HepG2 (cell line): ENCODE measurements at regions not wholly inside any gene's neighbourhood (a gene's known extent, or its start where the extent isn't known, plus 50 kb on each side); places are given as distances from the start of the nearest gene placed in this dataset.
A peak's percentile ranks its signal among the peaks of the same experiment; 100 is the strongest.

Experiments used
- EEA1 ChIP-seq: sonication (generic); formaldehyde crosslinking; IDR thresholded peaks from 2 replicates; pipeline ENCODE4 v1.5.1; 2020; ENCODE audit warnings: mild to moderate bottlenecking, missing genetic modification reagents, borderline replicate concordance
- GABPA ChIP-seq, 2 experiments: IDR thresholded peaks; 2 replicates each; pipeline ENCODE4 v1.6.1; 2011 to 2016; ENCODE audit warnings: low read depth in 2 of 2, low read length in 1 of 2, missing biosample characterization in 1 of 2, missing genetic modification characterization in 1 of 2
- HCFC1 ChIP-seq: fragments of 150-350 bp; IDR thresholded peaks from 2 replicates; pipeline ENCODE4 v1.6.1; 2014; ENCODE audit warnings: low read depth, low read length
- KDM6A ChIP-seq: IDR thresholded peaks from 2 replicates; pipeline ENCODE4 v1.6.1; 2016; ENCODE audit warnings: low read depth
- NCOR1 ChIP-seq: fragments of 200-600 bp; sonication (generic); IDR thresholded peaks from 2 replicates; pipeline ENCODE4 v1.7.0; 2017; ENCODE audit warnings: antibody characterized with exemption, low read length, borderline replicate concordance
- NFATC3 ChIP-seq: sonication (generic); formaldehyde crosslinking; IDR thresholded peaks from 2 replicates; pipeline ENCODE4 v1.5.1; 2020; ENCODE audit warnings: mild to moderate bottlenecking, missing genetic modification reagents
- NFRKB ChIP-seq: fragments of 450-650 bp; IDR thresholded peaks from 2 replicates; pipeline ENCODE4 v1.6.1; 2017
- PAF1 ChIP-seq: IDR thresholded peaks from 2 replicates; pipeline ENCODE4 v1.6.1; 2016; ENCODE audit warnings: missing genetic modification reagents, missing compliant biosample characterization
- PBX3 ChIP-seq: sonication (generic); formaldehyde crosslinking; IDR thresholded peaks from 2 replicates; pipeline ENCODE4 v1.8.1; 2023; ENCODE audit warnings: missing genetic modification reagents, inconsistent platforms, borderline replicate concordance
- PRPF4 ChIP-seq: fragments of 200-400 bp; formaldehyde crosslinking; IDR thresholded peaks from 2 replicates; pipeline ENCODE4 v1.6.1; 2016; ENCODE audit warnings: low read length, low read depth; ENCODE audit not compliant: poor library complexity, severe bottlenecking
- REPIN1 ChIP-seq: sonication (generic); formaldehyde crosslinking; IDR thresholded peaks from 2 replicates; pipeline ENCODE4 v1.8.0; 2022; ENCODE audit warnings: missing genetic modification reagents, low read depth, mild to moderate bottlenecking, borderline replicate concordance
- SAP130 ChIP-seq: IDR thresholded peaks from 2 replicates; pipeline ENCODE4 v1.6.1; 2016; ENCODE audit warnings: low read depth
- TBP ChIP-seq: sonication (generic); formaldehyde crosslinking; IDR thresholded peaks from 2 replicates; pipeline ENCODE4 v1.5.0; 2020; ENCODE audit warnings: missing genetic modification reagents
- ZBTB14 ChIP-seq: sonication (generic); formaldehyde crosslinking; IDR thresholded peaks from 2 replicates; pipeline ENCODE4 v1.4.0; 2020; ENCODE audit warnings: missing genetic modification reagents
- ZMYM3 ChIP-seq: sonication (generic); formaldehyde crosslinking; IDR thresholded peaks from 2 replicates; pipeline ENCODE4 v1.5.1; 2020; ENCODE audit warnings: mild to moderate bottlenecking, missing genetic modification reagents
- ZNF101 ChIP-seq: sonication (generic); formaldehyde crosslinking; IDR thresholded peaks from 2 replicates; pipeline ENCODE4 v1.4.0; 2020; ENCODE audit warnings: mild to moderate bottlenecking, low read depth, missing genetic modification reagents, borderline replicate concordance
- ZNF124 ChIP-seq: sonication (generic); formaldehyde crosslinking; IDR thresholded peaks from 2 replicates; pipeline ENCODE4 v1.4.0; 2020; ENCODE audit warnings: missing genetic modification reagents
- ZNF431 ChIP-seq: sonication (generic); formaldehyde crosslinking; IDR thresholded peaks from 2 replicates; pipeline ENCODE4 v1.9.0; 2022; ENCODE audit warnings: missing genetic modification reagents, low read depth, mild to moderate bottlenecking, borderline replicate concordance
- ZNF496 ChIP-seq: sonication (generic); formaldehyde crosslinking; IDR thresholded peaks from 2 replicates; pipeline ENCODE4 v1.8.1; 2023; ENCODE audit warnings: mild to moderate bottlenecking, moderate library complexity, missing genetic modification reagents; ENCODE audit not compliant: insufficient replicate concordance
- ZNF547 ChIP-seq: sonication (generic); formaldehyde crosslinking; IDR thresholded peaks from 2 replicates; pipeline ENCODE4 v1.5.1; 2020; ENCODE audit warnings: mild to moderate bottlenecking, missing genetic modification reagents
- ZNF629 ChIP-seq: sonication (generic); formaldehyde crosslinking; conservative IDR thresholded peaks from 2 replicates; pipeline ENCODE4 v1.5.0; 2020; ENCODE audit warnings: missing genetic modification reagents
- ZNF839 ChIP-seq: sonication (generic); formaldehyde crosslinking; IDR thresholded peaks from 2 replicates; pipeline ENCODE4 v1.4.0; 2020; ENCODE audit warnings: missing genetic modification reagents, mild to moderate bottlenecking, borderline replicate concordance
- ZNF841 ChIP-seq: sonication (generic); formaldehyde crosslinking; IDR thresholded peaks from 2 replicates; pipeline ENCODE4 v1.8.1; 2023; ENCODE audit warnings: missing genetic modification reagents, borderline replicate concordance
- TF ChIP-seq, protein P1 (sequence below): sonication (generic); formaldehyde crosslinking; IDR thresholded peaks from 2 replicates; pipeline ENCODE4 v1.5.0; 2020; ENCODE audit warnings: mild to moderate bottlenecking, missing genetic modification reagents, borderline replicate concordance
- TF ChIP-seq, protein P2 (sequence below): IDR thresholded peaks from 2 replicates; pipeline ENCODE4 v1.6.1; 2016; ENCODE audit warnings: missing genetic modification reagents, missing compliant biosample characterization

- TF ChIP-seq ZMYM3 (CRISPR knock-in tag) (peak; percentile 55; the same call in 1 of the 2 replicates), GABPA (IDR thresholded peaks at IDR 0.05; ENCODE audit: low read depth, low read length) (no peak), GABPA (CRISPR knock-in tag; IDR thresholded peaks at IDR 0.05; ENCODE audit: low read depth) (0 out of 2 replicates have a peak, but pooled peaks have one; percentile 5), HCFC1 (no peak), ZNF839 (CRISPR knock-in tag) (no peak), PRPF4 (no peak), SAP130 (CRISPR knock-in tag) (peak; percentile 28; the same call in 1 of the 2 replicates), ZNF431 (CRISPR knock-in tag) (no peak), ZNF124 (no peak), KDM6A (CRISPR knock-in tag) (peak; percentile 86), ZNF547 (CRISPR knock-in tag) (no peak), PBX3 (no peak), PAF1 (no peak), ZNF101 (no peak), ZBTB14 (CRISPR knock-in tag) (no peak), ZNF629 (peak; percentile 66), NCOR1 (peak; percentile 88), TBP (CRISPR knock-in tag) (no peak), NFRKB (no peak), EEA1 (CRISPR knock-in tag) (no peak), REPIN1 (no peak; the same call in 1 of the 2 replicates), ZNF496 (CRISPR knock-in tag) (no peak), NFATC3 (CRISPR knock-in tag) (no peak), ZNF841 (CRISPR knock-in tag) (no peak)
- TF ChIP-seq, protein P1, sequence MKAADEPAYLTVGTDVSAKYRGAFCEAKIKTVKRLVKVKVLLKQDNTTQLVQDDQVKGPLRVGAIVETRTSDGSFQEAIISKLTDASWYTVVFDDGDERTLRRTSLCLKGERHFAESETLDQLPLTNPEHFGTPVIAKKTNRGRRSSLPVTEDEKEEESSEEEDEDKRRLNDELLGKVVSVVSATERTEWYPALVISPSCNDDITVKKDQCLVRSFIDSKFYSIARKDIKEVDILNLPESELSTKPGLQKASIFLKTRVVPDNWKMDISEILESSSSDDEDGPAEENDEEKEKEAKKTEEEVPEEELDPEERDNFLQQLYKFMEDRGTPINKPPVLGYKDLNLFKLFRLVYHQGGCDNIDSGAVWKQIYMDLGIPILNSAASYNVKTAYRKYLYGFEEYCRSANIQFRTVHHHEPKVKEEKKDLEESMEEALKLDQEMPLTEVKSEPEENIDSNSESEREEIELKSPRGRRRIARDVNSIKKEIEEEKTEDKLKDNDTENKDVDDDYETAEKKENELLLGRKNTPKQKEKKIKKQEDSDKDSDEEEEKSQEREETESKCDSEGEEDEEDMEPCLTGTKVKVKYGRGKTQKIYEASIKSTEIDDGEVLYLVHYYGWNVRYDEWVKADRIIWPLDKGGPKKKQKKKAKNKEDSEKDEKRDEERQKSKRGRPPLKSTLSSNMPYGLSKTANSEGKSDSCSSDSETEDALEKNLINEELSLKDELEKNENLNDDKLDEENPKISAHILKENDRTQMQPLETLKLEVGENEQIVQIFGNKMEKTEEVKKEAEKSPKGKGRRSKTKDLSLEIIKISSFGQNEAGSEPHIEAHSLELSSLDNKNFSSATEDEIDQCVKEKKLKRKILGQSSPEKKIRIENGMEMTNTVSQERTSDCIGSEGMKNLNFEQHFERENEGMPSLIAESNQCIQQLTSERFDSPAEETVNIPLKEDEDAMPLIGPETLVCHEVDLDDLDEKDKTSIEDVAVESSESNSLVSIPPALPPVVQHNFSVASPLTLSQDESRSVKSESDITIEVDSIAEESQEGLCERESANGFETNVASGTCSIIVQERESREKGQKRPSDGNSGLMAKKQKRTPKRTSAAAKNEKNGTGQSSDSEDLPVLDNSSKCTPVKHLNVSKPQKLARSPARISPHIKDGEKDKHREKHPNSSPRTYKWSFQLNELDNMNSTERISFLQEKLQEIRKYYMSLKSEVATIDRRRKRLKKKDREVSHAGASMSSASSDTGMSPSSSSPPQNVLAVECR (CRISPR knock-in tag), result peak; percentile 25; the same call in 1 of the 2 replicates
- TF ChIP-seq, protein P2, sequence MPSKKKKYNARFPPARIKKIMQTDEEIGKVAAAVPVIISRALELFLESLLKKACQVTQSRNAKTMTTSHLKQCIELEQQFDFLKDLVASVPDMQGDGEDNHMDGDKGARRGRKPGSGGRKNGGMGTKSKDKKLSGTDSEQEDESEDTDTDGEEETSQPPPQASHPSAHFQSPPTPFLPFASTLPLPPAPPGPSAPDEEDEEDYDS (CRISPR knock-in tag), result no peak
Measured at GRCh38 chr5:116864157-116864837, 289.7 kb upstream of the SEMA6A start (continued).
